NCI-H1436 (cell line): ENCODE measurements at regions not wholly inside any gene's neighbourhood (a gene's known extent, or its start where the extent isn't known, plus 50 kb on each side); places are given as distances from the start of the nearest gene placed in this dataset.

Experiments used
- DNase-seq: peaks from one replicate; lab custom pipeline; 2025; lab: John Stamatoyannopoulos, UW

- DNase-seq: no peak
Measured at GRCh38 chr17:33404070-33404819, 111.2 kb upstream of the ASIC2 start.

GRCh38 chr17:33416131-33416530 is 123.0 kb upstream of the ASIC2 start:
- DNase-seq: no peak

- DNase-seq: no peak
Measured at GRCh38 chr17:33421933-33422332, 128.8 kb upstream of the ASIC2 start.

- no peak for DNase-seq
Measured at GRCh38 chr17:33433581-33433980, 140.5 kb upstream of the ASIC2 start.

- no peak for DNase-seq
Measured at GRCh38 chr17:33434841-33435240, 141.7 kb upstream of the ASIC2 start.

- no peak for DNase-seq
Measured at GRCh38 chr17:33435721-33436301, 142.7 kb upstream of the ASIC2 start.

- no peak for DNase-seq
Measured at GRCh38 chr17:33436321-33436720, 143.2 kb upstream of the ASIC2 start.

- no peak for DNase-seq
Measured at GRCh38 chr17:33438139-33438538, 145.0 kb upstream of the ASIC2 start.

- no peak for DNase-seq
Measured at GRCh38 chr17:33438578-33438977, 145.5 kb upstream of the ASIC2 start.

- no peak for DNase-seq
Measured at GRCh38 chr17:33442320-33442719, 149.2 kb upstream of the ASIC2 start.

GRCh38 chr17:33444731-33445130 is 151.6 kb upstream of the ASIC2 start:
- DNase-seq: no peak

- no peak for DNase-seq
Measured at GRCh38 chr17:33447090-33447489, 154.0 kb upstream of the ASIC2 start.

- DNase-seq: no peak
Measured at GRCh38 chr17:33451221-33451620, 158.1 kb upstream of the ASIC2 start.

GRCh38 chr17:33457477-33457876 is 164.4 kb upstream of the ASIC2 start:
- DNase-seq: no peak

GRCh38 chr17:33459078-33459940 is 166.2 kb upstream of the ASIC2 start:
- DNase-seq: no peak

- DNase-seq: no peak
Measured at GRCh38 chr17:33460781-33461450, 167.8 kb upstream of the ASIC2 start.

GRCh38 chr17:33463887-33464286 is 170.8 kb upstream of the ASIC2 start:
- no peak for DNase-seq

GRCh38 chr17:33464669-33465280 is 171.7 kb upstream of the ASIC2 start:
- no peak for DNase-seq

GRCh38 chr17:33469421-33469820 is 176.3 kb upstream of the ASIC2 start:
- no peak for DNase-seq

GRCh38 chr17:33469911-33470310 is 176.8 kb upstream of the ASIC2 start:
- no peak for DNase-seq

- DNase-seq: no peak
Measured at GRCh38 chr17:33473061-33473460, 180.0 kb upstream of the ASIC2 start.

GRCh38 chr17:33474789-33475188 is 181.7 kb upstream of the ASIC2 start:
- DNase-seq: no peak
